Choroid plexus epithelial cell (primary cell): ENCODE measurements at regions not wholly inside any gene's neighbourhood (a gene's known extent, or its start where the extent isn't known, plus 50 kb on each side); places are given as distances from the start of the nearest gene placed in this dataset.

Experiments used
- DNase-seq: peaks from one replicate; pipeline ENCODE4 v3.0.0-alpha.2; 2010; ENCODE audit warnings: low read depth
- H3K4me3 ChIP-seq: 2 replicates; pipeline ENCODE4 v1.5.1; 2011; ENCODE audit warnings: low read depth, mild to moderate bottlenecking, control low read depth, low read length, moderate library complexity
- CTCF ChIP-seq: conservative IDR thresholded peaks from 2 replicates; pipeline ENCODE4 v1.5.1; 2011; ENCODE audit warnings: low read depth, mild to moderate bottlenecking, control low read depth, inconsistent platforms, low read length, moderate library complexity

DNA sequence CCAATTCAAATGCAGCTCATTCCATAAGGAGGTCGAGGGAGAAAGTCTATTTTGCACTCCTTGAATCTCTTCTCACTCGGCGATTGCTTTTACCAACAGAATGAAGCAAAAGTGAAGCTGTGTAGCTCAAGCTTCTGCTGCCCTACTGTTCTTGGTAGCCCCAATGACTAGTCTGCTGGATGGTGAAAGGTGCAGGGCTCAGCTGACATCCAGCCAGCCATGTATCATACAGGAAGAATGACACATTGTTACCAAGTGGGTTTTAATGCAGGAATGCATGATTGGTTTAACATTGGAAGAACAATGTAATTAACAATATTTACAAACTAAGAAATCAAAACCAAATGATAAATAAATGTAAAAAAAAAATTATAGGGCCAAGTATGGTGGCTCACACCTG, 286.2 kb upstream of the HSFY2 start:
- DNase-seq, result peak; percentile 16
- no peak for TF ChIP-seq CTCF
- H3K4me3 ChIP-seq, result no peak overlapping the region

GRCh38 chrY:19058831-19059370, 285.4 kb upstream of the HSFY2 start:
- no peak overlapping the region for H3K4me3 ChIP-seq
- DNase-seq, result no peak
- TF ChIP-seq CTCF, result no peak

GRCh38 chrY:19056138-19056469, 282.6 kb upstream of the HSFY2 start:
- no peak for TF ChIP-seq CTCF
- no peak for DNase-seq
- no peak overlapping the region for H3K4me3 ChIP-seq

- no peak overlapping the region for H3K4me3 ChIP-seq
- TF ChIP-seq CTCF, result no peak
- DNase-seq, result no peak
These were observed 281.9 kb upstream of the HSFY2 start for GRCh38 chrY:19055232-19056137.

- no peak for DNase-seq
- no peak for TF ChIP-seq CTCF
These were observed 280.3 kb upstream of the HSFY2 start for GRCh38 chrY:19053806-19054205.

GRCh38 chrY:19051021-19051420, 277.5 kb upstream of the HSFY2 start:
- H3K4me3 ChIP-seq, result no peak overlapping the region
- peak; percentile 48 for DNase-seq
- TF ChIP-seq CTCF, result no peak

More at GRCh38 chrY:19053806-19054205, 280.3 kb upstream of the HSFY2 start:
- no peak overlapping the region for H3K4me3 ChIP-seq
